HTR-8/SVneo (cell line): ENCODE measurements at regions not wholly inside any gene's neighbourhood (a gene's known extent, or its start where the extent isn't known, plus 50 kb on each side); places are given as distances from the start of the nearest gene placed in this dataset.

Experiments used
- DNase-seq: peaks from one replicate; pipeline ENCODE4 v3.0.0; 2011; ENCODE audit warnings: low spot score, mixed read lengths; ENCODE audit not compliant: insufficient read length
- FAIRE-seq: peaks from 2 replicates; lab custom pipeline; 2011; peaks lifted over from hg19 to GRCh38; lab: Jason Lieb, UNC

DNA sequence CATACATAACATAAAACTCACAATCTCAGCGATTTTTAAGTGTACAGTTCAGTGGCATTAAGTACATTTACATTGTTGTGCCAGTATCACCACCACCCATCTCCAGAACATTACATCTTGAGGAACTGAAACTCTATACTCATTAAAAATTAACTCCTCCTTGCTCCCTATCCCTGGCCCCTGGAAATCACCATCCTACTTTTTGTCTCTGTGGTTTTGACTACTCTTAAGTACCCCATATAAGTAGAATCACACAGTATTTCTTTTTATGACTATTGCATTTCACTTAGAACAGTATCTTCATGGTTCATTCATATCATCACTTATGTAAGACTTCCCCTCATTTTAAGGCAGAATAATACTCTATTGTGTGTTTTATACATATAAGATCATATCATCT lies 1108.1 kb downstream of the GRIK2 start:
- DNase-seq, result no peak
- FAIRE-seq, result no peak

- DNase-seq (no peak), FAIRE-seq (no peak)
Measured at GRCh38 chr6:102494808-102495207, 1101.3 kb downstream of the GRIK2 start.

GRCh38 chr6:102493485-102493884 lies 1100.0 kb downstream of the GRIK2 start:
- DNase-seq, result no peak
- no peak for FAIRE-seq

DNA sequence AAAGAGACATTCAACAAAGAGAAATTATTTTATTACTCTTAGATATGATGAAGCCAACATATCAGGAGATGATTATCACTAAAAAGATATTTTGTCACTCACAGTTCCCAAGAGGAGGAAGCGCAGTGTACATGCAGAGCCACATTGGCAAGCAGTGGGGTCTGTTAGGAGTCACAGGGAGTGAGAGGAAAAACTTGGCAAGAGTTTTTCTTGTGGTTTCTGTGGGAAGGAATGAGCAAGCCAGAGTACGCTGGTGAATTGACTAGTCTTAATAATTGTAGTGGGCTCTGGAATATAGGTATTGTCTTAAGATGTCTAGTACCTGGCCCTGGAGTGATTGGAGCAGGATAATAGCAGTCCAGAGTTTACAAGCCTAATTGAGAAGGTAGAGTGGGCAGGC lies 1095.2 kb downstream of the GRIK2 start:
- DNase-seq (no peak), FAIRE-seq (no peak)

DNA sequence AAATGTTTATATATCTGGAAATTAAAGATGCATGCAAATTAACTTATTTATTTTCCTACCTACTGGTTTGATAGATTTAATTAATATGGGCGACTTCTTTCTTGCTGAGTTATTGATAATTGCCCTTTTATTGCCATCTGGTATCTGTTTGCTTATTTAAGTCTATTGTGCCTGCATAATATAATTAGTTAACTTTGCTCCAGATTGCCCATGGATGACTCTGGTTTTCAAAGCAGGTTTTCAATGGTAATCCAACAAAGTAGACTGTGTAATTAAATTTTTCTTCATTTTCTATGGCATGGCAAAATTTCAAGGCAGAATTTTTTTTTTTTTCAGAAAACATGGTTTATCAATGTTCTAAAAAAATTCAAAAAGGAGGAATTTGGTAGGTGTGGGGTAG lies 1092.0 kb downstream of the GRIK2 start:
- no peak for FAIRE-seq
- DNase-seq, result no peak

GRCh38 chr6:102474041-102474807 lies 1080.7 kb downstream of the GRIK2 start:
- DNase-seq (no peak), FAIRE-seq (no peak)

DNA sequence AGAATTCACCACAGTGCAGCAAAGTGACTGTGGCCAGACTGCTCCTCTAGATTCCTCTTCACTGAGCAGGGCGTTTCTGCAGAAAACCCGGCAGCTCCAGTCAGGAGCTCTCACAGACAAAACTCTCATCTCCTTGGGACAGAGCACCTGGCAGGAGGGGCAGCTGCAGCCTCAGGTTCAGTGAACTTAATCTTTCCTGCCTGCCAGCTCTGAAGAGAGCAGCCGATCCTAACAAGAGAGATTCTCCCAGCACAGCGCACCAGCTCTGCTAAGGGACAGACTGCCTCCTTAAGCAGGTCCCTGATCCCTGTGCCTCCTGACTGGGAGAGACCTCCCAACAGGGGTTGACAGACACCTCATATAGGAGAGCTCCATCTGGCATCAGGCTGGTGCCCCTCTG lies 1065.5 kb downstream of the GRIK2 start:
- FAIRE-seq (no peak), DNase-seq (no peak)

GRCh38 chr6:102438171-102438570 lies 1044.7 kb downstream of the GRIK2 start:
- no peak for FAIRE-seq
- no peak for DNase-seq

DNA sequence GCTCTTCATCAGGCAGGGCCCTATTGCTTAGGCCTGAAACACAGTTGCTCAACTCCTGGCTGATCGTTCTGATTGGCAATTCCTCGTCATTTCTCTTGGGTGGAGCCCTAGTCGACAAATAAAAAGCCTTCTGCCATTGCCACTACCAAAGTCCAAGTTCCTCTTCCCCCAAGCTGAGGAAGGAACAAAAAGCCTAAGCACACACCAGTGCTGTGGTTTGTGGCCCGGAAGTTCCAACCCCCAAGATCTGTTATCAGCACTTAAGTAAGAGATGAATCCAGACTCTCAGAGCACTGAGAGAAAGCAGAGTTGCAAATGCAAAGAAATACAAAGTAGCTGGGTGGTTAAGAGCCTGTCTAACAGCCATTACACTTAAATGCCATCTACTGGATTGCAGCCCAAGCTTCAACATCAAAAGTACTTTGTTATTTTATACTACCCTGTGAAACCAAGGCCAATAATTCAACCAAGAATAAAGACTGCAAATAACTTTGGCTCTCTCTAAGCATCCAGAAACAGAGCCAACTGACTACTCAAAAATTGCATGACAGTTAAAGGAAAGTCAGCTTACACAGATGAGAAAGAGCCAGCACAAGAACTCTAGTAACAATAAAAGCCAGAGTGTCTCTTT lies 1024.0 kb downstream of the GRIK2 start:
- DNase-seq (no peak), FAIRE-seq (no peak)

GRCh38 chr6:102415891-102416290 lies 1022.4 kb downstream of the GRIK2 start:
- DNase-seq, result no peak
- no peak for FAIRE-seq

- no peak for DNase-seq
- FAIRE-seq, result no peak
Measured at GRCh38 chr6:102411796-102412195, 1018.3 kb downstream of the GRIK2 start.

- no peak for DNase-seq
- no peak for FAIRE-seq
Measured at GRCh38 chr6:102407886-102408741, 1014.6 kb downstream of the GRIK2 start.

DNA sequence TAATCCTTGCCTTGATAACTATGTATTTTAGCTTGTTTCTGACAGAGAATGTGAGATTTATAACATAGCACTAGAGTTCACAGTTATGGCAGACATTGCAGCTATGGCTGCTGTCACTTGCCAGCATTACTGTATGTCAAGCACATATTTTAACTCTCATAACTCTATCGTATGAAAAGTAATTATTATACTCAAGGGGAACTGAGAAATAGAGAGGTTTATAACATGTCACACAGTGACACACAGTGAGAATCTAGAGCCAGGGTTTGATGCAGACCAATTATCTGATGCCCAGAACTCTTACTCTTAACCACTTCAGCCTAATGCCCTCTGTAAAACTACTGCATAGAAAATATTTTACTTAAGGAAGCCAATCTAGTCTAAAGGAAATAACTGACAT lies 1012.4 kb downstream of the GRIK2 start:
- DNase-seq, result no peak
- no peak for FAIRE-seq

- no peak for FAIRE-seq
- no peak for DNase-seq
Measured at GRCh38 chr6:102402635-102403329, 1009.3 kb downstream of the GRIK2 start.

DNA sequence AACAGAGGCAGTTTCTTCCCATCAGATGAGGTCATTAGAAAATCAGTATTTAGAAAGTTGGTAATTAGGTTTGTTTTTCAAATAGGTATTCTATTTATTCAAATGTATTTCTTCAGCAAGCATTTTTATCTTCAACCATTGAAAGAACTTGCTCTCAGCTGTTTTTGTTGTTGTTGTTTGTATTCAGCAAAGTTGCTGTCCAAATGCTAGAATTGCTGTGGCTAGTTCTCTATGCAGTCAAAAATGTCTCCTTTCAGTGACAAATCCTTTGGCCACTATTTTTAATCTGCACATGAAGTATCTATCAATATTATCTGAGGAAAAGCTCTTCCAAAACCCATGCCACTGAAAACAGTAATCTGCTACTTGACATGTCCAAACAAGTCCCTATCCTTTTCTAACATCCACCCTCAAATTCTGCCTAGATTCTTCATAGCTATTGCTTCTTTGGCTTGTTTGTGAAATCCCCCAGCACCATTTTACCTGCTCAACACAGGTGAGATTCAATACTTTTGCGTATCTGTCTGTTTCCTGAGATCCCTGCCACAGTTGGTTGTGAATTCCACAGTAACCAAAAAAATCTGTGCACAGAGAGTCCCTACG lies 1005.4 kb downstream of the GRIK2 start:
- no peak for DNase-seq
- no peak for FAIRE-seq

- FAIRE-seq, result no peak
Measured at GRCh38 chr6:102390541-102390940, 997.0 kb downstream of the GRIK2 start.

DNA sequence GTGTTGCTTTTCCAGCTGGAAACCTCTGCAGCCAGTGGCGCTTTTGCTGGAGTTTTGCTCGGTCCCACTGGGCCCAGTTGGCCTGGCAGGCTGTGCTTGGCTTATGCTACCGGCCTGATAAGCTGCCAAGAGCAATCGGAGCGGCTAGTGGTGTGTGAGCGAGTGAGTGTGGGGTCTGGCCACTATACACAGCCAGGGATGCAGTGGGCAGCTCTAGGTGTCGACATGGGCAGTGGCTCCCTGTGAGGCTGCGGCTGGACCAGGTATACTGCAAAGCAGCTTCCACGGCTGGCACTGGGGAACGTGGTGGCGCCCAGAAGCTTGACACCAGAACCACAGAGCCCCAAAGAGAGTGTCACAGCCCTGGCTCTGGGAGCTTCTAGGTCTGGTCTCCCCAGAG lies 996.5 kb downstream of the GRIK2 start:
- FAIRE-seq (no peak), DNase-seq (no peak)

More at GRCh38 chr6:102390541-102390940, 997.0 kb downstream of the GRIK2 start:
- DNase-seq, result no peak

- FAIRE-seq (no peak), DNase-seq (no peak)
Measured at GRCh38 chr6:102387326-102388033, 994.0 kb downstream of the GRIK2 start.

GRCh38 chr6:102381203-102381602 lies 987.7 kb downstream of the GRIK2 start:
- FAIRE-seq (no peak), DNase-seq (peak; percentile 1)
